Activated naive CD4-positive, alpha-beta T cell treated with anti-CD3 and anti-CD28 coated beads for 36 hours (primary cell): ENCODE measurements at regions not wholly inside any gene's neighbourhood (a gene's known extent, or its start where the extent isn't known, plus 50 kb on each side); places are given as distances from the start of the nearest gene placed in this dataset.

Source experiments
- CTCF ChIA-PET: fragments of 350-600 bp; sonication (Branson Sonifier 250); formaldehyde crosslinking; loops from one replicate; lab custom pipeline; 2021; ENCODE audit warnings: antibody characterized with exemption; lab: Charles Lee
- DNase-seq: peaks from one replicate; pipeline ENCODE4 v3.0.0-alpha.2; 2020
- H3K27ac Mint-ChIP-seq: one replicate; pipeline ENCODE4 v1.8.0; 2021; ENCODE audit warnings: mild to moderate bottlenecking, mixed read lengths
- H3K27me3 Mint-ChIP-seq: one replicate; pipeline ENCODE4 v1.8.0; 2021; ENCODE audit warnings: low read depth, mixed read lengths
- H3K36me3 Mint-ChIP-seq: one replicate; pipeline ENCODE4 v1.8.0; 2021; ENCODE audit warnings: low read depth, mixed read lengths
- H3K4me1 Mint-ChIP-seq: one replicate; pipeline ENCODE4 v1.8.0; 2021; ENCODE audit warnings: low read depth, mixed read lengths
- H3K4me3 Mint-ChIP-seq: one replicate; pipeline ENCODE4 v1.8.0; 2021; ENCODE audit warnings: mild to moderate bottlenecking, moderate library complexity, mixed read lengths
- H3K9me3 Mint-ChIP-seq: one replicate; pipeline ENCODE4 v1.8.0; 2021; ENCODE audit warnings: mixed read lengths
- intact Hi-C: fragments of 100-400 bp; cut with micrococcal nuclease; formaldehyde crosslinking; loops from one replicate; pipeline ENCODE4 v1.15.1; 2023

GRCh38 chr6:75546381-75546780 lies 52.8 kb upstream of the FILIP1 start:
- Mint-ChIP-seq H3K4me1 (peaks cover 3% of the 10 kb centered on the region), H3K9me3 (no peaks in the 10 kb centered on the region), H3K27me3 (no peaks in the 10 kb centered on the region), H3K36me3 (no peaks in the 10 kb centered on the region), H3K4me3 (no peak overlapping the region), H3K27ac (no peak overlapping the region)
- CTCF ChIA-PET = interaction anchor here (0.7 to 1.0 kb wide), 3 partner anchors 17 to 309 kb away, joined by 3 to 4 read pairs (median 3); no protein-coding TSS in a partner anchor
- intact Hi-C loops = no loop called here
- DNase-seq = no peak

DNA sequence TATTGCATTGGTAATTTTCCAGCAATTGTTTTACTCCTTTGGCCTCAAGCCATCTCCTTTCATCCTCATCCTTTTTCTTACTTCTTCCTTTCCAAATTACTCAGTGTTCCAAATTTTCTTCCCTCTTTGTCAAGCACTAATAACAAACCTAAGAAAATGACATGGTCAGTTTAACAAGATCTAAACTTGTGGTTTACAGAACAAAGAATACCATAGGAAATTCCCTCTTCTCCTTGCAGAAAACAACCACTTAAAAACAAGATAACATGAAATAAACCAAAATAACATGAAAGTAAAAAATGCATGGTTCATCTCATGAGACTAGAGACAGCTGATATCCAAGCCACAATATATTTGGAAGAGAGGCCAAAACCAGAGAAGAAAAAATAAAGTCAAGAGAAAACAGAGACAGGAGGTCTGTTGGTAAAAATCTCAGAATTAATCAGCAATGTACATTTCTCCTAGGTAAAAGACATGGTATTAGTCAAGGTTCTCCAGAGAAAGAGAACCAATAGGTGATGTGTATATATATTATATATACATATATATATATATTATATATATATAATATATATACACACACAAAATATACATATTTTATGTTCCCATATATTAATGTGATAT lies 51.0 kb upstream of the SENP6 start:
- intact Hi-C loops = no loop called here
- H3K27ac Mint-ChIP-seq = no peak overlapping the region
- no peak overlapping the region for H3K4me3 Mint-ChIP-seq
- DNase-seq = no peak
- H3K36me3 Mint-ChIP-seq = no peaks in the 10 kb centered on the region
- H3K27me3 Mint-ChIP-seq = no peaks in the 10 kb centered on the region
- H3K9me3 Mint-ChIP-seq = no peaks in the 10 kb centered on the region
- peaks cover 6% of the 10 kb centered on the region for H3K4me1 Mint-ChIP-seq
- CTCF ChIA-PET = no interaction called here

DNA sequence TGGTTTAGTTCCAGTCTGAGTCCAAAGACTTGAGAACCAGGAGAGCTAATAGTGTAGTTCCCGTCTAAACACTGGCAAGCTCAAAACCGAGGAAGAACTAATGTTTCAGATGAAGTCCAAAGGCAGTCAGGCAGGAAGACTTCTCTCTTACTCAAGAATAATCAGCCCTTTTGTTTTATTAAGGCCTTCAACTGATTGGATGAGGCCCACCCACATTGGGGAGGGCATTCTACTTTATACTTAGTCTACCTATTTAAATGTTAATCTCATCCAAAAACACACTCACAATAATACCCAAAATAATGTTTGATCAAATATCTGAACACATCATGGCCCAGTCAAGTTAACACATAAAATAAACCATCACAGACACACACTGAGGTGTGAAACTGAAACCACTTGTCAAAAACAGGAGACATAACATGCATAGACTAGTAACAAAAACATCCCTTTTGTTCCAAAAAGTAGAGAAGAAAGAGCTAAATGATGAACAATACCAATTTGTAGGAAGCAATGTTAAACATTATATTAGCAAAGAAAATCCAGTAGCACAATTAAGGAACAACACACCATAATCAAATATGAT lies 50.2 kb upstream of the SENP6 start:
- H3K27me3 Mint-ChIP-seq = no peaks in the 10 kb centered on the region
- CTCF ChIA-PET = no interaction called here
- H3K4me1 Mint-ChIP-seq = peaks cover 6% of the 10 kb centered on the region
- DNase-seq = no peak
- H3K36me3 Mint-ChIP-seq = no peaks in the 10 kb centered on the region
- H3K9me3 Mint-ChIP-seq = no peaks in the 10 kb centered on the region
- no peak overlapping the region for H3K4me3 Mint-ChIP-seq
- intact Hi-C loops = no loop called here
- no peak overlapping the region for H3K27ac Mint-ChIP-seq
